ENCODE measurements at regions not wholly inside any gene's neighbourhood (a gene's known extent, or its start where the extent isn't known, plus 50 kb on each side); places are given as distances from the start of the nearest gene placed in this dataset.

DNA sequence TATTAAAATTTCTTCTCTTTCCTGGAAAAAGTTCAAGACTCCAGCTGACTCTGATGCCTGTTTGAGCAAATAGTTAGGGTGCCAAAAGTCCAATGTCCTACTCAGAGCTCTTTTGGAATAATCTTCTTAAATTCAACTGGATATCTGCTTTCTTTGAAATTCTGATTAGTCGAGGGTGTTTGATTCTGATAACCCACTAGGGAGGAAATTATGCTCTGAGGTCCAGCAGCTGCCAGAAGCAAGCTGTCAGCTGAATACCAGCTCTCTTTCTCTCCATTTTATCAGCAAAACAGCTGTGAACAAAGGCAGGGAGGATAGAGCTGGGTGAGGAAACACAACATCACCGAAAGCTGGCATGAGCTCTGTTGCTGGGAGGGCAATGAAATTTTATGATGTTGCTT is 141.5 kb downstream of the CAND1 start:
- TF ChIP-seq EZH2phosphoT487 (IDR thresholded peaks at IDR 0.05) = no peak
- TF ChIP-seq, protein P1, sequence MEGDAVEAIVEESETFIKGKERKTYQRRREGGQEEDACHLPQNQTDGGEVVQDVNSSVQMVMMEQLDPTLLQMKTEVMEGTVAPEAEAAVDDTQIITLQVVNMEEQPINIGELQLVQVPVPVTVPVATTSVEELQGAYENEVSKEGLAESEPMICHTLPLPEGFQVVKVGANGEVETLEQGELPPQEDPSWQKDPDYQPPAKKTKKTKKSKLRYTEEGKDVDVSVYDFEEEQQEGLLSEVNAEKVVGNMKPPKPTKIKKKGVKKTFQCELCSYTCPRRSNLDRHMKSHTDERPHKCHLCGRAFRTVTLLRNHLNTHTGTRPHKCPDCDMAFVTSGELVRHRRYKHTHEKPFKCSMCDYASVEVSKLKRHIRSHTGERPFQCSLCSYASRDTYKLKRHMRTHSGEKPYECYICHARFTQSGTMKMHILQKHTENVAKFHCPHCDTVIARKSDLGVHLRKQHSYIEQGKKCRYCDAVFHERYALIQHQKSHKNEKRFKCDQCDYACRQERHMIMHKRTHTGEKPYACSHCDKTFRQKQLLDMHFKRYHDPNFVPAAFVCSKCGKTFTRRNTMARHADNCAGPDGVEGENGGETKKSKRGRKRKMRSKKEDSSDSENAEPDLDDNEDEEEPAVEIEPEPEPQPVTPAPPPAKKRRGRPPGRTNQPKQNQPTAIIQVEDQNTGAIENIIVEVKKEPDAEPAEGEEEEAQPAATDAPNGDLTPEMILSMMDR (IDR thresholded peaks at IDR 0.05) = no peak
- no peak for TF ChIP-seq EZH2 (IDR thresholded peaks at IDR 0.05)
